ENCODE measurements at regions not wholly inside any gene's neighbourhood (a gene's known extent, or its start where the extent isn't known, plus 50 kb on each side); places are given as distances from the start of the nearest gene placed in this dataset.

DNA sequence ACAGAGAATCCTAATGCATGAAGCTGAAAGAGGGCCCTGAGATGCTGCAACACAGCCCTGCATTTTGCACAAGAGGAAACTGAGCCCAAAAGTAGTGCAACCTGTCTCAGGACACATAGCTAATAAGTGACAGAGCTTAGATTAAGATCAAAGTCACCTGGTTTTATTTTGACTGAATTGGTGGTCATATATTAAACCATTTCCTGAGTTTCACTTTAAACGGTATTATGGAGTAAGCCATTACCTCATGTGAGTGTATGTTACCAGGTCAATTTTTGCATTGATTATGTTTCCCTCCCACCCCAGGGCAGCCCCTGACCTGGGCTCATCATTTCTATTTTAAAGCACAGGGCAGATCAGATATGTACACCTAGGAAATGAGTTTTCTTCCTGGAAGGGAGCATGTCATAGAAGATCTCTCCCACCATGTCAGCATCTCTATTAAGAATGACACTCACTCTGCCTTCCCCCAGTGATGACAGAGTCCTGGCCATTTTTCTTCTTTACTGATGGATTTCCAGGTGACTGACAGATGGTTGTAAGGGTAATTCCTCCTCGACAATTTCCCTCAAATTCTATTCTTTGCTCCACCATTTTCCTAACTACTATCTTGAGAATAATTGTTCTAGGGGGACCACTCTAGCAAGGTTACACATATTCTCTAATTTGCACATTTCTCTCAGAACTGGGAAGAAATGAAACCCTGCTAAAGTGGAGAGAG is 441.3 kb upstream of the SLC14A2 start:
- H3K9ac ChIP-seq (ENCODE audit: control insufficient read depth, insufficient read depth, low read length), result no peak overlapping the region
- TF ChIP-seq, protein P1, sequence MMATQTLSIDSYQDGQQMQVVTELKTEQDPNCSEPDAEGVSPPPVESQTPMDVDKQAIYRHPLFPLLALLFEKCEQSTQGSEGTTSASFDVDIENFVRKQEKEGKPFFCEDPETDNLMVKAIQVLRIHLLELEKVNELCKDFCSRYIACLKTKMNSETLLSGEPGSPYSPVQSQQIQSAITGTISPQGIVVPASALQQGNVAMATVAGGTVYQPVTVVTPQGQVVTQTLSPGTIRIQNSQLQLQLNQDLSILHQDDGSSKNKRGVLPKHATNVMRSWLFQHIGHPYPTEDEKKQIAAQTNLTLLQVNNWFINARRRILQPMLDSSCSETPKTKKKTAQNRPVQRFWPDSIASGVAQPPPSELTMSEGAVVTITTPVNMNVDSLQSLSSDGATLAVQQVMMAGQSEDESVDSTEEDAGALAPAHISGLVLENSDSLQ (IDR thresholded peaks at IDR 0.05), result no peak
- TF ChIP-seq IKZF1 (conservative IDR thresholded peaks at IDR 0.05), result 0 out of 2 replicates have a peak, but pooled peaks have one; percentile 16
- WGBS (ENCODE audit: insufficient coverage, insufficient replicate concordance, low lambda C conversion rate, missing lambda C conversion rate), result 0% methylated on average over 2 of the region's 2 CpGs
- intact Hi-C loops (cut with micrococcal nuclease; ENCODE audit: unreplicated experiment) (no loop called here), in situ Hi-C loops (cut with MboI) (no loop called here)
- no peak overlapping the region for H2AFZ ChIP-seq (ENCODE audit: control insufficient read depth, low read depth, low read length)
- DNase-seq (ENCODE audit: low read depth, low spot score) (no peak), ATAC-seq (peak; percentile 82), FAIRE-seq (no peak)
- no peak overlapping the region for H3K4me2 ChIP-seq (ENCODE audit: control insufficient read depth, insufficient read depth)
- RAD21 ChIA-PET (ENCODE audit: unreplicated experiment), result interaction anchor here (0.6 to 2.2 kb wide), 2 partner anchors 69 to 375 kb away, joined by 3 to 10 read pairs; no protein-coding TSS in a partner anchor
- no peaks in the 10 kb centered on the region for H4K20me1 ChIP-seq (ENCODE audit: control insufficient read depth, insufficient read depth)
- no peaks in the 10 kb centered on the region for H3K9me3 ChIP-seq (replicated peaks; ENCODE audit: control insufficient read depth, insufficient read depth, low read length)
- POLR2A ChIA-PET, result no interaction called here
- no TSS peak for BruUV-seq (replicated peaks)
- no peak overlapping the region for H3K4me3 ChIP-seq
- SMC1A ChIA-PET (ENCODE audit: uncharacterized antibody, unreplicated experiment), result interaction anchor here (0.6 to 1.6 kb wide), 7 partner anchors 9 to 91 kb away, joined by 3 to 4 read pairs (median 3); no protein-coding TSS in a partner anchor
- H3K79me2 ChIP-seq (ENCODE audit: control insufficient read depth, insufficient read depth, low read length), result no peaks in the 10 kb centered on the region
- CTCF ChIA-PET, result interaction anchor here (1.9 kb wide), 1 partner anchor 39 kb away, joined by 5 read pairs; no protein-coding TSS in a partner anchor
- H3K4me1 ChIP-seq (ENCODE audit: control insufficient read depth, insufficient read depth, low read length), result no peaks in the 10 kb centered on the region
- H3K27me3 ChIP-seq (replicated peaks in 1 of 2; ENCODE audit: control insufficient read depth in 2 of 2, insufficient read depth in 2 of 2, low read length in 1 of 2), result no peaks in the 10 kb centered on the region
- H3K27ac ChIP-seq (ENCODE audit: control insufficient read depth, insufficient read depth), result no peak overlapping the region
- H3K36me3 ChIP-seq (ENCODE audit: control insufficient read depth in 2 of 2, insufficient read depth in 2 of 2, low read length in 1 of 2), result no peaks in the 10 kb centered on the region

DNA sequence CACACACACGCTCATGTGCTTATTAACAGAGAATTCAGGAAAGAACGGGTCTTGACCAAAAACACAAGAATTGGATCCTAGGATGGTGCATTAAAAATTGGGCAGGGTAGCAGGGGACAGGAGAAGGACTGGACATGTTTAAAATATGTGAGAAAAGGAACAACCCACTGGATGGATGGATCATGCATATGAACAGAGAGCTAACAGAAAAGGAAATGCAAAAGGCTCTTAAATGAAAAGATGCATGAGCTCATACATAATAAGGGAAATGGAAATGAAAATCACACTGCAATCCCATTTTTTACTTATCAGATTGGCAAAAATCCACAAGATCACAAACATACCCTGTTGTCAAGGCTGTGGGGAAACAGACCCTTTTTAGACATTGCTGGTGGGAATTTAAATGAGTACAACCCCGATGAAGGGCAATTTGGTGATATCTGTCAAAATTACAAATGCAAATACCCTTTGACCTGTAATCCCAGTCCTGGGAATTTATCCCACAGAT is 440.6 kb upstream of the SLC14A2 start:
- FAIRE-seq, result no peak
- Histone ChIP-seq H3K27me3 (replicated peaks in 1 of 2; ENCODE audit: control insufficient read depth in 2 of 2, insufficient read depth in 2 of 2, low read length in 1 of 2) (no peaks in the 10 kb centered on the region), H3K4me2 (ENCODE audit: control insufficient read depth, insufficient read depth) (no peak overlapping the region), H4K20me1 (ENCODE audit: control insufficient read depth, insufficient read depth) (no peaks in the 10 kb centered on the region), H3K4me3 (no peak overlapping the region), H2AFZ (ENCODE audit: control insufficient read depth, low read depth, low read length) (no peak overlapping the region), H3K27ac (ENCODE audit: control insufficient read depth, insufficient read depth) (no peak overlapping the region), H3K9ac (ENCODE audit: control insufficient read depth, insufficient read depth, low read length) (no peak overlapping the region), H3K4me1 (ENCODE audit: control insufficient read depth, insufficient read depth, low read length) (no peaks in the 10 kb centered on the region), H3K36me3 (ENCODE audit: control insufficient read depth in 2 of 2, insufficient read depth in 2 of 2, low read length in 1 of 2) (no peaks in the 10 kb centered on the region), H3K9me3 (replicated peaks; ENCODE audit: control insufficient read depth, insufficient read depth, low read length) (no peaks in the 10 kb centered on the region), H3K79me2 (ENCODE audit: control insufficient read depth, insufficient read depth, low read length) (no peaks in the 10 kb centered on the region)
- RAD21 ChIA-PET (ENCODE audit: unreplicated experiment), result no interaction called here
- BruUV-seq (replicated peaks), result no TSS peak
- DNase-seq (ENCODE audit: low read depth, low spot score), result no peak
- WGBS (ENCODE audit: insufficient coverage, insufficient replicate concordance, low lambda C conversion rate, missing lambda C conversion rate), result 70% methylated on average over 3 of the region's 3 CpGs
- no peak for ATAC-seq
- in situ Hi-C loops (cut with MboI), result no loop called here
- intact Hi-C loops (cut with micrococcal nuclease; ENCODE audit: unreplicated experiment), result no loop called here
- CTCF ChIA-PET, result no interaction called here
- POLR2A ChIA-PET, result interaction anchor here (1.9 kb wide), 1 partner anchor 23 kb away, joined by 4 read pairs; no protein-coding TSS in a partner anchor
- no peak for TF ChIP-seq LARP7 (IDR thresholded peaks at IDR 0.05)
- no peak for TF ChIP-seq RAD51 (IDR thresholded peaks at IDR 0.05)
- no peak for TF ChIP-seq TCF7 (IDR thresholded peaks at IDR 0.05; ENCODE audit: borderline replicate concordance)
- SMC1A ChIA-PET (ENCODE audit: uncharacterized antibody, unreplicated experiment), result interaction anchor here (0.8 to 1.1 kb wide), 3 partner anchors 12 to 38 kb away, joined by 3 to 4 read pairs (median 4); no protein-coding TSS in a partner anchor

All from GM12878 (cell line).